Psoas muscle (tissue), 7 donors: ENCODE measurements at regions not wholly inside any gene's neighbourhood (a gene's known extent, or its start where the extent isn't known, plus 50 kb on each side); places are given as distances from the start of the nearest gene placed in this dataset.

Source experiments
- ATAC-seq, 4 donors: fragments of 200-7000 bp; cut with Tn5 transposase; one replicate each; pipeline ENCODE4 v1.9.1; 2020; ENCODE audit warnings: moderate library complexity in 3 of 4, mild to moderate bottlenecking in 2 of 4
- DNase-seq, 2 donors: peaks; one replicate each; pipeline ENCODE4 v3.0.0-alpha.2; 2020
- H3K27ac ChIP-seq: fragments of 200-600 bp; one replicate; pipeline ENCODE4 v1.8.0; 2022
- H3K27me3 ChIP-seq, 3 donors: fragments of 200-600 bp in 1 of 3; one replicate each; pipeline versions ENCODE4 v1.6.1 to v1.8.0; 2013 to 2022; ENCODE audit warnings: low read length in 2 of 3, mild to moderate bottlenecking in 2 of 3, moderate library complexity in 1 of 3; ENCODE audit not compliant: insufficient read depth in 3 of 3
- H3K36me3 ChIP-seq, 2 donors: fragments of 200-600 bp in 1 of 2; one replicate each; pipeline versions ENCODE4 v1.6.1 to v1.8.0; 2013 to 2022; ENCODE audit warnings: low read depth in 1 of 2, mild to moderate bottlenecking in 1 of 2, moderate library complexity in 1 of 2; ENCODE audit not compliant: insufficient read depth in 1 of 2
- H3K4me1 ChIP-seq: fragments of 200-600 bp; one replicate; pipeline ENCODE4 v1.8.0; 2022
- H3K4me3 ChIP-seq: fragments of 200-600 bp; one replicate; pipeline ENCODE4 v1.8.0; 2022; ENCODE audit warnings: mild to moderate bottlenecking
- H3K9me3 ChIP-seq: fragments of 200-600 bp; one replicate; pipeline ENCODE4 v1.8.0; 2022
- WGBS, 3 donors: extraction: QIAGEN DNeasy Blood & Tissue Kit; methylation state at CpG; one replicate each; pipeline versions ENCODE4 v1.1.6 to v1.1.7; 2013; 5-methylcytosine and 5-hydroxymethylcytosine counted together
- intact Hi-C, 2 donors: fragments of 100-400 bp; cut with DNase I; formaldehyde crosslinking; loops; one replicate each; pipeline versions ENCODE4 v1.11.0 to v1.14.2; 2022
- TF ChIP-seq, protein P1 (sequence below): fragments of 200-600 bp; IDR thresholded peaks from one replicate; pipeline ENCODE4 v1.8.0; 2022; ENCODE audit warnings: antibody characterized with exemption
- donor health status: healthy with polysubstance abuse.
- donor health status: DM: no; HTN: no; CAD: no; lungs with moderate emphysema.
- donor health status: Bipolar disorder and iron deficiency.
- donor health status: healthy.
- donor health status: DM: yes; HTN: yes; CAD: no.
- donor health status: DM: no; HTN: no; CAD: no.
- donor health status: DM: yes; HTN: yes; CAD: no.

DNA sequence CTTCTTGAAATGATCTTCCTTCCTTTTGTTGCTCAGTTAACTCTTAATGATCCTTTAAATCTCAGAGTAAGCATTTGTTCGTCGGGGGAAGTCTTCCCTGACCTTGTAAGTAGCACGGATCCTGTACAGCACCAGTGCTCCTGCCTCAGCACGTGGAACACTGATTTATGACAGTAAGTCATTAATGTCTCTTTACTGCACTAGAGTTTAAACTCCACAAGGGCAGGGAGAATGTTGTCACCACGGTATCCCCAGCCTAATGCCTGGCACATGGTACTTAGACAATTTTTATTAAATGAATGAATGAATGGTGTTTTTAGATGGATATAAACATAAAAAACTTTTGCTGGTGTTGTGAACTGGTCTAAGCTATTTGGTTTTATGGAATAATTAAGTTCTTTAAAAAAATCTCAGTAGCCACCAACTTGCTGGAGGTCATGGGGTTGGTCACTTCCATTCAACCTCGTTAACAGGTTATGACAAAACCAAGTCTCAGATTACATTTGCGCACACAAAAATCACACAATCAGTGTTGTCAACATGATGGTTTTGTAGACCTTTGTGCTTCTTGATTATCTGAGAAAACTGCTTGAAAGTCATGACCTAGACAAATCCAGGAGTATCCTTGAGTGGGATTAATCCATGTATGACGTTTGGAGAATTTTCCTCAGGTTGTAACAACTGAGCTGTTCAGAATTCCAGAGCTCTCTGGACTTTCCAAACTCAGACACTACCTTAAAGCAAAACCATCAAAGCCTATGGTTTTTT is 326.9 kb downstream of the DUSP10 start:
- H3K36me3 ChIP-seq: no peaks in the 10 kb centered on the region
- no peak overlapping the region for H3K4me3 ChIP-seq
- no peaks in the 10 kb centered on the region for H3K4me1 ChIP-seq
- DNase-seq (no peak), ATAC-seq (no peak)
- H3K27ac ChIP-seq: no peak overlapping the region
- TF ChIP-seq, protein P1, sequence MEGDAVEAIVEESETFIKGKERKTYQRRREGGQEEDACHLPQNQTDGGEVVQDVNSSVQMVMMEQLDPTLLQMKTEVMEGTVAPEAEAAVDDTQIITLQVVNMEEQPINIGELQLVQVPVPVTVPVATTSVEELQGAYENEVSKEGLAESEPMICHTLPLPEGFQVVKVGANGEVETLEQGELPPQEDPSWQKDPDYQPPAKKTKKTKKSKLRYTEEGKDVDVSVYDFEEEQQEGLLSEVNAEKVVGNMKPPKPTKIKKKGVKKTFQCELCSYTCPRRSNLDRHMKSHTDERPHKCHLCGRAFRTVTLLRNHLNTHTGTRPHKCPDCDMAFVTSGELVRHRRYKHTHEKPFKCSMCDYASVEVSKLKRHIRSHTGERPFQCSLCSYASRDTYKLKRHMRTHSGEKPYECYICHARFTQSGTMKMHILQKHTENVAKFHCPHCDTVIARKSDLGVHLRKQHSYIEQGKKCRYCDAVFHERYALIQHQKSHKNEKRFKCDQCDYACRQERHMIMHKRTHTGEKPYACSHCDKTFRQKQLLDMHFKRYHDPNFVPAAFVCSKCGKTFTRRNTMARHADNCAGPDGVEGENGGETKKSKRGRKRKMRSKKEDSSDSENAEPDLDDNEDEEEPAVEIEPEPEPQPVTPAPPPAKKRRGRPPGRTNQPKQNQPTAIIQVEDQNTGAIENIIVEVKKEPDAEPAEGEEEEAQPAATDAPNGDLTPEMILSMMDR: no peak
- intact Hi-C loops: no loop called here
- no peaks in the 10 kb centered on the region for H3K27me3 ChIP-seq
- WGBS, 3 donors: 68 to 76% (median 71%) methylated on average over 8 of the region's 8 CpGs
- H3K9me3 ChIP-seq: peaks cover 4% of the 10 kb centered on the region

DNA sequence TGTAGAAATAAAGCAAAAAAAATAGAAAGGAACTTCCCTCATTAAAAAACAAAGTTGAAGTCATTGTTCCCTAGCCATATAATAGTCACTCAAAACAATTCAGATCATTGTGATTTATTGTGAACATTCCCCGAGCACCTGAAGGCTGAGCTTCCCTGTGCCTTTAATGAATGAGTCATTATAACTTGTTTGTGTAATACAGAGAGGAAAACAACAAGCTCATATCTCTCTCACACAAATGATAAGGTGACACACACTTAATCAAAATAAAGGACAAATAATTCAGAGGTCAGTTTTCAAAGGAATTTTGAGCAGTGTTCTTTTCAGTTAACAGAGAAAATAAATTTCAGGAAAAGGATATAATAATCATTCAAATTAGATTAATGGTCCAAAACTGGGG is 326.2 kb downstream of the DUSP10 start:
- TF ChIP-seq, protein P1: no peak
- intact Hi-C loops: no loop called here
- WGBS, 3 donors: 63 to 90% (median 69%) methylated on average over 1 of the region's 1 CpG
- ATAC-seq: no peak
- Histone ChIP-seq H3K9me3 (peaks cover 4% of the 10 kb centered on the region), H3K27ac (no peak overlapping the region), H3K36me3 (no peaks in the 10 kb centered on the region), H3K4me1 (no peaks in the 10 kb centered on the region), H3K27me3 (no peaks in the 10 kb centered on the region), H3K4me3 (no peak overlapping the region)
- no peak for DNase-seq

DNA sequence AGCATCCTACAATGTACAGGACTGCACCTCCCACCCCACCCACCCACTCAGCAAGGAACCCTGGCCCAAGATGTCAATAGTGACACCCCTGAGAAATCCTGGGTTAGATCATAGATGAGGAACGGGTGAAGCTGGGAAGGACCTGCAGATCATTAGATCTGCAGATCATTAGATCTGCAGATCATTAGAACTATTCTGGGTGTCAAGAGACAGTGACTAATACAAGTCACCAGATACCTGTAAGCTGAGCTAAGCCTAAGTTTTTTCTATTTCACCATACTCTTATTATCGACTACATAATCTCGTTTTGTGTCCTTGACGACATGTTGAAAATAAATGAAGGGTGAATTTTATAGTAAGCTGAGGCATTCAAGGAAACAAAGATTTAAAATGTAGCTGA is 325.7 kb downstream of the DUSP10 start:
- H3K27ac ChIP-seq: no peak overlapping the region
- H3K27me3 ChIP-seq: no peaks in the 10 kb centered on the region
- DNase-seq (no peak), ATAC-seq (no peak)
- WGBS, 3 donors: 91 to 94% (median 94%) methylated on average over 4 of the region's 4 CpGs
- no peaks in the 10 kb centered on the region for H3K4me1 ChIP-seq
- peaks cover 4% of the 10 kb centered on the region for H3K9me3 ChIP-seq
- intact Hi-C loops: no loop called here
- H3K4me3 ChIP-seq: no peak overlapping the region
- no peaks in the 10 kb centered on the region for H3K36me3 ChIP-seq
- TF ChIP-seq, protein P1: no peak

DNA sequence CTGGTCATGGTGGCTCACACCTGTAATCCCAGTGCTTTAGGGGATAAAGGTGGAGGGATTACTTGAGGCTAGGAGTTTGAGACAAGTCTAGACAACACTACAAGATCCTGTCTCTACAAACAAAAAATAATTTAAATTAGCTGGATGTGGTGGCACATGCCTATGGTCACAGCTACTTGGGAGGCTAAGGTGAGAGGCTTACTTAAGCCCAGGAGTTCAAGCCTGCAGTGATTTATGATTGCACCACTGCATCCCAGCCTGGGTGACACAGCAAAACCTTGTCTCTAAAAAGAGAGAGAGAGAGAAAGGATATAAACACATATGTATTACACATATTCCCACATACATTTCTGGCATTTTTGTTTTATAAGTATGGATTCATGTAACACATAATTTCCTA is 325.2 kb downstream of the DUSP10 start:
- no peak for DNase-seq
- Histone ChIP-seq H3K9me3 (peaks cover 4% of the 10 kb centered on the region), H3K4me1 (no peaks in the 10 kb centered on the region), H3K27me3 (no peaks in the 10 kb centered on the region), H3K36me3 (no peaks in the 10 kb centered on the region), H3K4me3 (no peak overlapping the region), H3K27ac (no peak overlapping the region)
- ATAC-seq: no peak
- TF ChIP-seq, protein P1: no peak
- intact Hi-C loops: no loop called here

DNA sequence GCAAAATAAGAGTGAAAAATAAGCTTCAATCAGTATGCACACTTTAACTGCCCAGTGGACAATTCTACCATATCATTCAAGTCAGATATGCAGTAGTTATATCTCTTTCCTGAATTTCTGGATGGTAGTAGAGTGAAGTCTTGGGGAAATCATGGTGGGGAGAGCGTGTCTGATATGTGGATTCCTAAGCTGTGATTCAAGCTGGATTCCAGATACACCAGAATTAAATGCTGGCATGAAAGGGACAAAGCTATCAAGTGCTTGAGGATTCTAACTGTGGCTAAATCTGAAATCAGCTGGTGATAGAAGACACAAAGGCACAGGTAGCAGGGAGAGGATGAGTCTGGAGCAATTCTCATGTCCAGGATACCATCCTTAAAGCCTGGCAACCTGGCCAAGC is 323.5 kb downstream of the DUSP10 start:
- DNase-seq: no peak
- TF ChIP-seq, protein P1: no peak
- no peak for ATAC-seq
- Histone ChIP-seq H3K27me3 (no peaks in the 10 kb centered on the region), H3K4me1 (no peaks in the 10 kb centered on the region), H3K4me3 (no peak overlapping the region), H3K9me3 (no peaks in the 10 kb centered on the region), H3K36me3 (no peaks in the 10 kb centered on the region), H3K27ac (no peak overlapping the region)
- intact Hi-C loops: no loop called here
- 45 to 81% (median 64%) methylated on average over 1 of the region's 1 CpG for WGBS, 3 donors
